ENCODE measurements at regions not wholly inside any gene's neighbourhood (a gene's known extent, or its start where the extent isn't known, plus 50 kb on each side); places are given as distances from the start of the nearest gene placed in this dataset.

DNA sequence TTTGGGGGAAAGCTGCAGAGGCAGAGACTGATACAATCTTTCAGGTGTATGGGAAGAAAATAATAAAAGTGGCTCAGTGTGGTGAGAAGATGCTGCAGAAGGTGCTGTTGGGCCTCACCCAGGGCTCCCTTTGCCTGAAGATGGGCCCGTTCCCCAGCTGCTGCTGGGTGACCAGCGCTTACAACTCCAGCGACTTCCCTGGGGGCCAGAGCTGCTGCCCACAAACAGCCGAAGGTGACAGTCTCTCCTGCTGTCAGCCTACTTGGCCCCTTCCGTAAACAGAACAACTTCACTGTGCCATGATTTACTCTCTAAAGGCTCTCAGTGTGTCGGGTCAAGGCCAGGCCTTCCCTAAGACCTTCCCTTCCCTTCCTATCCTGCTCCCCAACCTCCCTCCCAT is 93.6 kb upstream of the PCBD1 start:
- H3K27me3 ChIP-seq (replicated peaks; ENCODE audit: insufficient read depth): no peaks in the 10 kb centered on the region
- no peaks in the 10 kb centered on the region for H3K9me3 ChIP-seq
- H3K4me3 ChIP-seq: no peak overlapping the region
- intact Hi-C loops (cut with DNase I): no loop called here
- no peak for DNase-seq (ENCODE audit: low spot score)
- H3K27ac ChIP-seq: no peak overlapping the region
- TF ChIP-seq POLR2A (IDR thresholded peaks at IDR 0.05): no peak
- TF ChIP-seq CTCF (IDR thresholded peaks at IDR 0.05): no peak
- no peak for TF ChIP-seq POLR2AphosphoS5 (IDR thresholded peaks at IDR 0.05)
- no peaks in the 10 kb centered on the region for H3K36me3 ChIP-seq
- WGBS: 95% methylated on average over 6 of the region's 6 CpGs
- H3K4me1 ChIP-seq (replicated peaks): no peaks in the 10 kb centered on the region

DNA sequence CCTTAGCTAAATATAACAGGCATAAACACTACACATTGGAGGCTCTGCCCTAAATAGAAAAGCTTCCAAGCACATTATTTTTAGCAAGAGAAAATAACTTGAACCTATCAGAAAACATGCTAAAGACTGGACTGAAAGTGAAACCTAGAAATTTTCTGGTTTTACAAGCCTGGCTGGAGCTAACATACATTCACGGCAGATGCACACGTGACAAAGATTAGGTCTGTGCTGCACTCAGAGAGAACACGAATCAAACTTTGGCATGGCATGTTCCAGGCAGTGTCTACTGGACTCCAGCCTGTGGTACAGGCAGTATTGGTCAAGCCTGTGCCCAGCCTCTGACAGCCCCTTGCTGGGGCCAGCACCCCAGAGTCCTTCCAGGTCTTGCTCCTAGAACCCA is 94.1 kb upstream of the PCBD1 start:
- no peak overlapping the region for H3K27ac ChIP-seq
- WGBS: 20% methylated on average over 3 of the region's 3 CpGs
- no peak overlapping the region for H3K4me3 ChIP-seq
- intact Hi-C loops (cut with DNase I): no loop called here
- H3K9me3 ChIP-seq: no peaks in the 10 kb centered on the region
- peak; percentile 14 for DNase-seq (ENCODE audit: low spot score)
- no peaks in the 10 kb centered on the region for H3K27me3 ChIP-seq (replicated peaks; ENCODE audit: insufficient read depth)
- TF ChIP-seq POLR2A (IDR thresholded peaks at IDR 0.05) (no peak), CTCF (IDR thresholded peaks at IDR 0.05) (no peak), POLR2AphosphoS5 (IDR thresholded peaks at IDR 0.05) (peak; percentile 40)
- H3K4me1 ChIP-seq (replicated peaks): no peaks in the 10 kb centered on the region
- H3K36me3 ChIP-seq: no peaks in the 10 kb centered on the region

GRCh38 chr10:70984986-70985722 is 96.8 kb upstream of the PCBD1 start:
- H3K27ac ChIP-seq: peak overlapping the region in 1 of 2 donors; percentile 10
- TF ChIP-seq POLR2A (IDR thresholded peaks at IDR 0.05) (no peak), POLR2AphosphoS5 (IDR thresholded peaks at IDR 0.05) (no peak), CTCF (IDR thresholded peaks at IDR 0.05) (no peak)
- H3K4me3 ChIP-seq: no peak overlapping the region
- WGBS: 55% methylated on average over 8 of the region's 8 CpGs
- H3K36me3 ChIP-seq: no peaks in the 10 kb centered on the region
- no peaks in the 10 kb centered on the region for H3K9me3 ChIP-seq
- no peaks in the 10 kb centered on the region for H3K4me1 ChIP-seq (replicated peaks)
- intact Hi-C loops (cut with DNase I): no loop called here
- DNase-seq (ENCODE audit: low spot score): no peak
- H3K27me3 ChIP-seq (replicated peaks; ENCODE audit: insufficient read depth): no peaks in the 10 kb centered on the region

GRCh38 chr10:70985824-70986622 is 97.7 kb upstream of the PCBD1 start:
- peak overlapping the region in 1 of 2 donors; percentile 10 for H3K27ac ChIP-seq
- H3K27me3 ChIP-seq (replicated peaks; ENCODE audit: insufficient read depth): no peaks in the 10 kb centered on the region
- H3K9me3 ChIP-seq: no peaks in the 10 kb centered on the region
- TF ChIP-seq POLR2AphosphoS5 (IDR thresholded peaks at IDR 0.05) (no peak), CTCF (IDR thresholded peaks at IDR 0.05) (peak in 1 of 4 experiments; percentile 10)
- intact Hi-C loops (cut with DNase I): no loop called here
- H3K36me3 ChIP-seq: no peaks in the 10 kb centered on the region
- no peaks in the 10 kb centered on the region for H3K4me1 ChIP-seq (replicated peaks)
- 60% methylated on average over 13 of the region's 13 CpGs for WGBS
- DNase-seq (ENCODE audit: low spot score): peak; percentile 17
- H3K4me3 ChIP-seq: no peak overlapping the region

DNA sequence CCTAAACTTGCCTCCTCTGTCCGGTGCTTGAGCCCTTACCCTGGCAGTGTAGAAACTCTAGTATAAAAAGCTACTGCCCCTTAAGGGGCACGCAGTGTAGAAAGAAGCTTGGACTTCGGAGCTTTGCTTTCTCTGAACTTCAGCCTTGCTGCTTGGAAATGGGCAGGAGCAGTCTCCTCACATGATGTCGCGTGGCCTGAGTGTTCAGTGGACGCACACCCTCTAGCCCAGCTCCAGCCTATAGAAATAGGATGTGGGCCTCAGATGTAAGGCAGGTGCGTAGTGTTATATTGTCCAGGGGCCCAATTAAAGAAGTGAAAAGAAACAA is 98.2 kb upstream of the PCBD1 start:
- Histone ChIP-seq H3K4me1 (replicated peaks) (no peaks in the 10 kb centered on the region), H3K4me3 (no peak overlapping the region), H3K27me3 (replicated peaks; ENCODE audit: insufficient read depth) (no peaks in the 10 kb centered on the region), H3K27ac (no peak overlapping the region), H3K36me3 (no peaks in the 10 kb centered on the region), H3K9me3 (no peaks in the 10 kb centered on the region)
- intact Hi-C loops (cut with DNase I): no loop called here
- TF ChIP-seq POLR2A (IDR thresholded peaks at IDR 0.05) (no peak), POLR2AphosphoS5 (IDR thresholded peaks at IDR 0.05) (no peak), CTCF (IDR thresholded peaks at IDR 0.05) (no peak)
- 94% methylated on average over 7 of the region's 7 CpGs for WGBS
- DNase-seq (ENCODE audit: low spot score): no peak
